ENCODE measurements at regions not wholly inside any gene's neighbourhood (a gene's known extent, or its start where the extent isn't known, plus 50 kb on each side); places are given as distances from the start of the nearest gene placed in this dataset.

GRCh38 chr1:234866007-234866866 is 256.3 kb upstream of the IRF2BP2 start (continued):
- TF ChIP-seq ZNF512 (CRISPR knock-in tag; IDR thresholded peaks at IDR 0.05): no peak
- no peak for TF ChIP-seq ZNF34 (CRISPR knock-in tag; IDR thresholded peaks at IDR 0.05; ENCODE audit: borderline replicate concordance)
- TF ChIP-seq, protein P1, sequence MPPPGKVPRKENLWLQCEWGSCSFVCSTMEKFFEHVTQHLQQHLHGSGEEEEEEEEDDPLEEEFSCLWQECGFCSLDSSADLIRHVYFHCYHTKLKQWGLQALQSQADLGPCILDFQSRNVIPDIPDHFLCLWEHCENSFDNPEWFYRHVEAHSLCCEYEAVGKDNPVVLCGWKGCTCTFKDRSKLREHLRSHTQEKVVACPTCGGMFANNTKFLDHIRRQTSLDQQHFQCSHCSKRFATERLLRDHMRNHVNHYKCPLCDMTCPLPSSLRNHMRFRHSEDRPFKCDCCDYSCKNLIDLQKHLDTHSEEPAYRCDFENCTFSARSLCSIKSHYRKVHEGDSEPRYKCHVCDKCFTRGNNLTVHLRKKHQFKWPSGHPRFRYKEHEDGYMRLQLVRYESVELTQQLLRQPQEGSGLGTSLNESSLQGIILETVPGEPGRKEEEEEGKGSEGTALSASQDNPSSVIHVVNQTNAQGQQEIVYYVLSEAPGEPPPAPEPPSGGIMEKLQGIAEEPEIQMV (CRISPR knock-in tag; IDR thresholded peaks at IDR 0.05; ENCODE audit: low read depth): no peak
- no peak for TF ChIP-seq ZNF577 (CRISPR knock-in tag; IDR thresholded peaks at IDR 0.05; ENCODE audit: borderline replicate concordance, low read depth)
- peak; percentile 82; the same call in 1 of the 2 replicates for TF ChIP-seq TFAP4 (IDR thresholded peaks at IDR 0.05; ENCODE audit: borderline replicate concordance, low read depth)
- TF ChIP-seq ZNF607 (CRISPR knock-in tag; IDR thresholded peaks at IDR 0.05; ENCODE audit: borderline replicate concordance): no peak
- TF ChIP-seq GATAD2A (CRISPR knock-in tag; IDR thresholded peaks at IDR 0.05): peak; percentile 39; the same call in 1 of the 2 replicates
- TF ChIP-seq, protein P2, sequence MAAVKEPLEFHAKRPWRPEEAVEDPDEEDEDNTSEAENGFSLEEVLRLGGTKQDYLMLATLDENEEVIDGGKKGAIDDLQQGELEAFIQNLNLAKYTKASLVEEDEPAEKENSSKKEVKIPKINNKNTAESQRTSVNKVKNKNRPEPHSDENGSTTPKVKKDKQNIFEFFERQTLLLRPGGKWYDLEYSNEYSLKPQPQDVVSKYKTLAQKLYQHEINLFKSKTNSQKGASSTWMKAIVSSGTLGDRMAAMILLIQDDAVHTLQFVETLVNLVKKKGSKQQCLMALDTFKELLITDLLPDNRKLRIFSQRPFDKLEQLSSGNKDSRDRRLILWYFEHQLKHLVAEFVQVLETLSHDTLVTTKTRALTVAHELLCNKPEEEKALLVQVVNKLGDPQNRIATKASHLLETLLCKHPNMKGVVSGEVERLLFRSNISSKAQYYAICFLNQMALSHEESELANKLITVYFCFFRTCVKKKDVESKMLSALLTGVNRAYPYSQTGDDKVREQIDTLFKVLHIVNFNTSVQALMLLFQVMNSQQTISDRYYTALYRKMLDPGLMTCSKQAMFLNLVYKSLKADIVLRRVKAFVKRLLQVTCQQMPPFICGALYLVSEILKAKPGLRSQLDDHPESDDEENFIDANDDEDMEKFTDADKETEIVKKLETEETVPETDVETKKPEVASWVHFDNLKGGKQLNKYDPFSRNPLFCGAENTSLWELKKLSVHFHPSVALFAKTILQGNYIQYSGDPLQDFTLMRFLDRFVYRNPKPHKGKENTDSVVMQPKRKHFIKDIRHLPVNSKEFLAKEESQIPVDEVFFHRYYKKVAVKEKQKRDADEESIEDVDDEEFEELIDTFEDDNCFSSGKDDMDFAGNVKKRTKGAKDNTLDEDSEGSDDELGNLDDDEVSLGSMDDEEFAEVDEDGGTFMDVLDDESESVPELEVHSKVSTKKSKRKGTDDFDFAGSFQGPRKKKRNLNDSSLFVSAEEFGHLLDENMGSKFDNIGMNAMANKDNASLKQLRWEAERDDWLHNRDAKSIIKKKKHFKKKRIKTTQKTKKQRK (IDR thresholded peaks at IDR 0.05; ENCODE audit: low read length): no peak
- peak in 1 of 2 experiments; percentile 41; a peak in 2 of 4 replicates for TF ChIP-seq EP300 (IDR thresholded peaks at IDR 0.05; ENCODE audit: low read depth in 2 of 2, low read length in 2 of 2)
- no peak for TF ChIP-seq EP300 (CRISPR knock-in tag; IDR thresholded peaks at IDR 0.05; ENCODE audit: borderline replicate concordance)
- TF ChIP-seq, protein P3, sequence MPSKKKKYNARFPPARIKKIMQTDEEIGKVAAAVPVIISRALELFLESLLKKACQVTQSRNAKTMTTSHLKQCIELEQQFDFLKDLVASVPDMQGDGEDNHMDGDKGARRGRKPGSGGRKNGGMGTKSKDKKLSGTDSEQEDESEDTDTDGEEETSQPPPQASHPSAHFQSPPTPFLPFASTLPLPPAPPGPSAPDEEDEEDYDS (CRISPR knock-in tag; IDR thresholded peaks at IDR 0.05): 0 out of 2 replicates have a peak, but pooled peaks have one; percentile 33
- no peak for TF ChIP-seq NCOA2 (CRISPR knock-in tag; IDR thresholded peaks at IDR 0.05)
- TF ChIP-seq, protein P4, sequence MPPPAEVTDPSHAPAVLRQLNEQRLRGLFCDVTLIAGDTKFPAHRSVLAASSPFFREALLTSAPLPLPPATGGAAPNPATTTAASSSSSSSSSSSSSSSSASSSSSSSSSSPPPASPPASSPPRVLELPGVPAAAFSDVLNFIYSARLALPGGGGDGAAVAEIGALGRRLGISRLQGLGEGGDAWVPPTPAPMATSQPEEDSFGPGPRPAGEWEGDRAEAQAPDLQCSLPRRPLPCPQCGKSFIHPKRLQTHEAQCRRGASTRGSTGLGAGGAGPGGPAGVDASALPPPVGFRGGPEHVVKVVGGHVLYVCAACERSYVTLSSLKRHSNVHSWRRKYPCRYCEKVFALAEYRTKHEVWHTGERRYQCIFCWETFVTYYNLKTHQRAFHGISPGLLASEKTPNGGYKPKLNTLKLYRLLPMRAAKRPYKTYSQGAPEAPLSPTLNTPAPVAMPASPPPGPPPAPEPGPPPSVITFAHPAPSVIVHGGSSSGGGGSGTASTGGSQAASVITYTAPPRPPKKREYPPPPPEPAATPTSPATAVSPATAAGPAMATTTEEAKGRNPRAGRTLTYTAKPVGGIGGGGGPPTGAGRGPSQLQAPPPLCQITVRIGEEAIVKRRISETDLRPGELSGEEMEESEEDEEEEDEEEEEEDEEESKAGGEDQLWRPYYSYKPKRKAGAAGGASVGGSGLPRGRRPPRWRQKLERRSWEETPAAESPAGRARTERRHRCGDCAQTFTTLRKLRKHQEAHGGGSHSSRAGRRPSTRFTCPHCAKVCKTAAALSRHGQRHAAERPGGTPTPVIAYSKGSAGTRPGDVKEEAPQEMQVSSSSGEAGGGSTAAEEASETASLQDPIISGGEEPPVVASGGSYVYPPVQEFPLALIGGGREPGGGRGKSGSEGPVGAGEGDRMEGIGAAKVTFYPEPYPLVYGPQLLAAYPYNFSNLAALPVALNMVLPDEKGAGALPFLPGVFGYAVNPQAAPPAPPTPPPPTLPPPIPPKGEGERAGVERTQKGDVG (CRISPR knock-in tag; IDR thresholded peaks at IDR 0.05; ENCODE audit: borderline replicate concordance): peak; percentile 43; the same call in 1 of the 2 replicates
- no peak for TF ChIP-seq SOX13 (IDR thresholded peaks at IDR 0.05)
- peak in 1 of 2 experiments; percentile 48; a peak in 2 of 4 replicates for TF ChIP-seq SOX13 (CRISPR knock-in tag; conservative IDR thresholded peaks at IDR 0.05 in 1 of 2, IDR thresholded peaks at IDR 0.05 in 1 of 2)
- peak; percentile 45; the same call in 1 of the 2 replicates for TF ChIP-seq FOXA3 (CRISPR knock-in tag; IDR thresholded peaks at IDR 0.05)
- peak; percentile 21; the same call in 1 of the 2 replicates for TF ChIP-seq RXRB (CRISPR knock-in tag; IDR thresholded peaks at IDR 0.05; ENCODE audit: borderline replicate concordance)
